H1 (cell line): ENCODE measurements at regions not wholly inside any gene's neighbourhood (a gene's known extent, or its start where the extent isn't known, plus 50 kb on each side); places are given as distances from the start of the nearest gene placed in this dataset.

ENCODE experiments used
- CEBPB ChIP-seq: IDR thresholded peaks from 2 replicates; pipeline ENCODE4 v1.6.1; 2012; ENCODE audit warnings: low read depth, low read length
- CTCF ChIP-seq, 3 experiments: IDR thresholded peaks; 1 replicate in 2 of 3; 2 replicates in 1 of 3; pipeline versions ENCODE4 v1.5.1 to v1.6.1; 2011; ENCODE audit warnings: low read length in 3 of 3, mild to moderate bottlenecking in 3 of 3, inconsistent platforms in 2 of 3, low read depth in 1 of 3, moderate library complexity in 1 of 3; ENCODE audit not compliant: insufficient read depth in 1 of 3; ENCODE audit errors: control extremely low read depth in 1 of 3
- EZH2 ChIP-seq: fragments of 200-600 bp; sonication (generic); IDR thresholded peaks from 2 replicates; pipeline ENCODE4 v1.7.1; 2012; ENCODE audit warnings: low read depth, mild to moderate bottlenecking, moderate library complexity, low read length, inconsistent platforms; ENCODE audit not compliant: severe bottlenecking
- NRF1 ChIP-seq: IDR thresholded peaks from 2 replicates; pipeline ENCODE4 v1.6.1; 2011; ENCODE audit warnings: mild to moderate bottlenecking, low read depth, low read length, improper control_type of control experiment
- POLR2A ChIP-seq, 2 experiments: IDR thresholded peaks; 1 replicate in 1 of 2; 2 replicates in 1 of 2; pipeline ENCODE4 v1.6.1; 2011; ENCODE audit warnings: low read depth in 2 of 2, low read length in 2 of 2, mild to moderate bottlenecking in 2 of 2; ENCODE audit errors: control extremely low read depth in 1 of 2
- POLR2AphosphoS5 ChIP-seq: IDR thresholded peaks from 2 replicates; pipeline ENCODE4 v1.6.1; 2011; ENCODE audit warnings: low read depth, low read length
- TAF1 ChIP-seq: IDR thresholded peaks from 2 replicates; pipeline ENCODE4 v1.6.1; 2011; ENCODE audit warnings: mild to moderate bottlenecking, low read depth, low read length

- TF ChIP-seq EZH2 (no peak), CTCF (IDR thresholded peaks at IDR 0.05; ENCODE audit: control extremely low read depth in 1 of 3, insufficient read depth in 1 of 3, low read depth in 1 of 3, low read length in 3 of 3) (no peak), CEBPB (no peak), TAF1 (no peak), POLR2A (IDR thresholded peaks at IDR 0.05; ENCODE audit: control extremely low read depth in 1 of 2, low read depth in 2 of 2, low read length in 2 of 2) (no peak), NRF1 (no peak), POLR2AphosphoS5 (no peak)
These were observed 835.4 kb upstream of the GBE1 start for GRCh38 chr3:82596805-82597204.
